Activated CD8-positive, alpha-beta memory T cell treated with anti-CD3 and anti-CD28 coated beads for 24 hours (primary cell): ENCODE measurements at regions not wholly inside any gene's neighbourhood (a gene's known extent, or its start where the extent isn't known, plus 50 kb on each side); places are given as distances from the start of the nearest gene placed in this dataset.

Experiments used
- DNase-seq: peaks from one replicate; pipeline ENCODE4 v3.0.0-alpha.2; 2020

- no peak for DNase-seq
Observed at GRCh38 chr18:71194438-71194837, 905.6 kb downstream of the SOCS6 start.

GRCh38 chr18:71189581-71189980 is 900.7 kb downstream of the SOCS6 start:
- DNase-seq: no peak

- no peak for DNase-seq
Observed at GRCh38 chr18:71168557-71169145, 879.8 kb downstream of the SOCS6 start.

GRCh38 chr18:71136487-71136886 is 847.6 kb downstream of the SOCS6 start:
- no peak for DNase-seq

- DNase-seq: no peak
Observed at GRCh38 chr18:71134122-71134521, 845.3 kb downstream of the SOCS6 start.

GRCh38 chr18:71131918-71132317 is 843.1 kb downstream of the SOCS6 start:
- DNase-seq: no peak

GRCh38 chr18:71130351-71130750 is 841.5 kb downstream of the SOCS6 start:
- no peak for DNase-seq

GRCh38 chr18:71125581-71125980 is 836.7 kb downstream of the SOCS6 start:
- no peak for DNase-seq

GRCh38 chr18:71116535-71116934 is 827.7 kb downstream of the SOCS6 start:
- DNase-seq: no peak

- DNase-seq: no peak
Observed at GRCh38 chr18:71115261-71115660, 826.4 kb downstream of the SOCS6 start.

- DNase-seq: no peak
Observed at GRCh38 chr18:71114550-71115210, 825.8 kb downstream of the SOCS6 start.

GRCh38 chr18:71107244-71107643 is 818.4 kb downstream of the SOCS6 start:
- DNase-seq: no peak

GRCh38 chr18:71106701-71107100 is 817.9 kb downstream of the SOCS6 start:
- no peak for DNase-seq

- no peak for DNase-seq
Observed at GRCh38 chr18:71105994-71106546, 817.2 kb downstream of the SOCS6 start.

- DNase-seq: no peak
Observed at GRCh38 chr18:71105078-71105819, 816.4 kb downstream of the SOCS6 start.

- no peak for DNase-seq
Observed at GRCh38 chr18:71079606-71080005, 790.8 kb downstream of the SOCS6 start.

- no peak for DNase-seq
Observed at GRCh38 chr18:71077451-71077850, 788.6 kb downstream of the SOCS6 start.

GRCh38 chr18:71075147-71075546 is 786.3 kb downstream of the SOCS6 start:
- no peak for DNase-seq

- no peak for DNase-seq
Observed at GRCh38 chr18:71068338-71068737, 779.5 kb downstream of the SOCS6 start.

- DNase-seq: no peak
Observed at GRCh38 chr18:71049893-71050292, 761.0 kb downstream of the SOCS6 start.

- DNase-seq: no peak
Observed at GRCh38 chr18:71047882-71048281, 759.0 kb downstream of the SOCS6 start.

GRCh38 chr18:71045331-71046065 is 756.7 kb downstream of the SOCS6 start:
- DNase-seq: no peak

GRCh38 chr18:71040161-71040560 is 751.3 kb downstream of the SOCS6 start:
- DNase-seq: no peak
